Activated CD4-positive, CD25-positive, alpha-beta regulatory T cell (primary cell): ENCODE measurements at regions not wholly inside any gene's neighbourhood (a gene's known extent, or its start where the extent isn't known, plus 50 kb on each side); places are given as distances from the start of the nearest gene placed in this dataset.
"Not testable (repeated sequence)": the region's sequence is repeated elsewhere in the genome, so short reads cannot be mapped to it uniquely, and the experiment has no call there.

Experiments
- DNase-seq, 4 experiments: peaks; one replicate each; lab custom pipeline; 2025; lab: John Stamatoyannopoulos, UW

GRCh38 chr9:135378751-135379150, 100.8 kb upstream of the PPP1R26 start:
- no peak for DNase-seq

DNA sequence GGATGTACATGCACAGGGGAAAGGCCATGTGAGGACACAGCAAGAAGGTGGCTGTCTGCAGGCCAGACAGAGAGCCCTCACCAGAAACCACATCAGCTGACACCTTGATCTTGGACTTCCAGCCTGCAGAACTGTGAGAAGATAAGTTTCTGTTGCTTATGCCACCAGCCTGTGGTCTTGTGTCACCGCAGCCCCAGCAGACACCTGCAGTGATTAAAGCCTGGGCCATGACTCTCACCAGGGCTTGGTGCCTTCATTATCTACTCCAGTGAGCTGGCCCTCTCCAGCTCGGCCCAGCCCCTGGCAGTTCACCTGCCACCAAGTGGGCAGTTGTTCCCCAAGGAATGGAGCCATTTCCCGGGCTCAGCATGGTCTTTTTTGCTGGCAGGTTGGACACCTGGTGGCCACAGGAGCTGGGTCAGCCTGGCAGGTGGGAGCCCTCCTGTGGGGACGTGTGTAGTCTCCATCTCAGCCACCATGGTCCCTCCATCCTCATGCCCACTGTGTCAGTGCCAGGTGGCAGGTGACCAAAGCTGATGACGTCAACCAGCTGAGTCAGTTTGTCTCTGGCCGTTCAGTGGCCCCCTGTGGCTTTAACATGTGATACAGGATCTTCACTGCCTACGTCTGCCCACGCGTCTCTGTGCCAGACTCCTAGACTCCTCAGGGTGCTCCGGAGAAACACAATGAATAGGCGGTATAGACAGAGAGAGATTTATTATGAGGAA, 99.9 kb upstream of the PPP1R26 start:
- DNase-seq: no peak

DNA sequence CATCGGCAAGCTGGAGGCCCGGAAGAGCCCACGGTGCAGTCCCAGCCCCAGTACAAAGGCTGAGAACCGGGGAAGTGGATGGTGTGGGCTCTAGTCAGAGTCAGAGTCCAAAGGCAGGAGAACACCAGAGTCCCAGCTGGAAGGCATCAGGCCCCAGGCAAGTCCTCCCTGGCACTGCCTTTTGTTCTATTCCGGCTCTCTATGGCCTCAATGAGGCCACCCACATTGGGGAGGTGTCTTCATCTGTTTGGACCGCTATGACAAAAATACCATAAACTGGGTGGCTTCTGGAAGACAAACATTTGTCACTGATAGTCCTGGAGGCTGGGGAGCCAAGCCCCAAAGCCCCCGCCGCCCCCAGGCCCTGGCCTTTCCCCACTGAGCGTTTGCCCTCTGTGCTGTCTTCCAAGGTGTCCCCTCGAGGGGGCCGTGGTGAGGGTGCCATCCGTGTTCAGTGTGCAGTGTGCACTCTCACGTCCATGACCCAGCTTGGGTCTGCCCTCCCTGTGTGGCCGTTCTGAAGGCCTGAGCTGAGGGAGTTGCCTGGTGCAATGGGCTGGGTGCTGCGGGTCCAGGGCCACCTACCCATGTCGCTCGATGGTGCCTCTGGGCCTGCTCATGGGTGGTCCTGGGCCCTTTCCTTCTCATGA, 99.1 kb upstream of the PPP1R26 start:
- no peak for DNase-seq

- no peak for DNase-seq
Observed at GRCh38 chr9:135381762-135382310, 97.7 kb upstream of the PPP1R26 start.

GRCh38 chr9:135384226-135384625, 95.4 kb upstream of the PPP1R26 start:
- no peak for DNase-seq

GRCh38 chr9:135384815-135385405, 94.7 kb upstream of the PPP1R26 start:
- DNase-seq: not testable (repeated sequence)

DNA sequence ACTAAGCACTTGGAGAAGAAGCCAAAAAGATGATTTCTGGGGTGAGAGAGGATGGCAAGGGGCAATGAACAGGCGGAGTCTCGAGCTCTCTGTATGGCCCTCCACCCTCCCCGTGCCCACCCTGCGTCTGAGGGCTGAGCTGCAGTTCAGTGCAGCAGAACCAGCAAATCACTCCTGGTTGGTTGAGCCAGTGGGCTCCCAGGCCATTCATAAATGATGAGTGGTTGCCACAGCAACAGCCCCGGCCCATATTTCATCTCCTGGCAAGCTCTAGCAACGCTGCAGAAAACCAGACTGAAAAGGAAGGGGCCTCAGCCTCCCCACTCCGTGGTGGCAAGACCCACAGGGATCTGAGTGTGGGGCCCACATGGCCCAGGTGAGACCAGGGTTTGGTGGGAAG, 93.8 kb upstream of the PPP1R26 start:
- DNase-seq: no peak

DNA sequence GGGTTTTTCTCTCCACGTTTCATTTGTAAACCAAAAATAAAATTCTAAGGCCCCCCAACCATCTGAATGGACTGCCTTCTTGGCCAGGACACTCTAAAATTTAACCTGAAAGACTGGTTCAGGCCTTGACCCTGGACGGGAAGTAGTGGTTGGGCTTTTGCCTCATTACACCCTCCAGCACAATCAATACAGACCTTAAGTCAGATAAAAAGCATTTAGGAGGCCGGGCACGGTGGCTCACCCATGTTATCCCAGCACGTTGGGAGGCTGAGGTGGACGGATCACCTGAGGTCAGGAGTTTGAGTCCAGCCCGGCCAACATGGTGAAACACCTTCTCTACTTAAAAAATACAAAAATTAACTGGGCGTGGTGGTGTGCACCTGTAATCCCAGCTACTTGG, 91.6 kb upstream of the PPP1R26 start:
- no peak for DNase-seq

- DNase-seq: no peak
Observed at GRCh38 chr9:135388530-135388929, 91.1 kb upstream of the PPP1R26 start.

- no peak for DNase-seq
Observed at GRCh38 chr9:135391759-135392158, 87.8 kb upstream of the PPP1R26 start.

GRCh38 chr9:135392511-135392910, 87.1 kb upstream of the PPP1R26 start:
- no peak for DNase-seq

DNA sequence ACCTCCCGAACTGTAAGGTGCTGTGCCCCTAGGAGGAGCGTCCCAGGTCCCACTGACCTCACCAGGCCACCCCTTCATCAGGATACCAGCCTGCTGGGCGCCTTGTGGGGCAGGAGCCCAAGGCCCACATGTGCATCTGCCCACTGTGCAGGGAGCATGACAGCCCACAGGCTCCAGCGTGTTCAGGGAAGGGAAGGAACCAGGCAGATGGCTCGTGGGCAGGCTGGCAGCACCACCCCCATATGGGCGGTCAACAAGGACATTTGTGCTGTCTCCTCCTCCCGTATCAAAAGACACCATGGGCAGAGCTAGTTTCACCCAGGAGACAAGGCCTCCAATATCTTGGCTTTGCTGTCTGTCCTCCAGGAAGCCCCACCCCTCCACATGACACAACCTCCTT, 85.5 kb upstream of the PPP1R26 start:
- DNase-seq: no peak

DNA sequence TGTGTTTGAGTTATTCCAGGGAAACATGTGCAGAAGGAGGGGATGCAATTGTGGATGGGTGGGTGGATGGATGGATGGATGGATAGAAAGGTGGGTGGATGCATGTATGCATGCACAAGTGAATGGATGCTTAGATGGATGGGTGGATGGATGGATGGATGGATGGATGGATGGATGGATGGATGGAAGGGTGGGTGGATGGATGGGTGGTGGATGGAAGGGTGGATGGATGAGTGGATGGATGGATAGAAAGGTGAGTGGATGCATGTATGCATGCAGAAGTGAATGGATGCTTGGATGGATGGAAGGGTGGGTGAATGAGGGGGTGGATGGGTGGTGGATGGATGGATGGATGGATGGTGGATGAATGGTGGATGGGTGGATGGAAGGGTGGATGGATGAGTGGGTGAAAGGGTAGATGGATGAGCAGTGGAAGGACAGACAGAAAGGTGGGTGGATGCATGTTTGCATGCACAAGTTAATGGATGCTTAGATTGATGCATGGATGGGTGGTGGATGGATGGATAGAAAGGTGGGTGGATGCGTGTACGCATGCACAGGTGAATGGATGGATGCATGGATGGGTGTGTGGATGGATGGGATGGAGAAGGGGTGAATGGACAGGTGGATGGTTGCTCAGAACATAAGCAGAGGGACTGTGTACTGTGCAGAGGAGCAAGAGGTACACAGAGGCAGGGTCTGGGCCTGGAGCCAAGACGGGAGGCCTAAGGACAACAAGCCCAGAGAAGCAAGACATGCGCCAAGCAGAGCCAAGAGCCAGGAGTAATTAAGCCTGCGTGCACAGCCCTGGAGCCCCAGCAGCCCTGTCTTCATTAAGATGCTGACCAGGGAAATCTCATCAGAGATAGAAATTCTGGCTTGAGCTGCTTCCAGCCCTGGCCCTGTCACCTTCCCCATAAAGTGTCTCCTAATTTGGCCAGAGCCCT, 84.6 kb upstream of the PPP1R26 start:
- no peak for DNase-seq

DNA sequence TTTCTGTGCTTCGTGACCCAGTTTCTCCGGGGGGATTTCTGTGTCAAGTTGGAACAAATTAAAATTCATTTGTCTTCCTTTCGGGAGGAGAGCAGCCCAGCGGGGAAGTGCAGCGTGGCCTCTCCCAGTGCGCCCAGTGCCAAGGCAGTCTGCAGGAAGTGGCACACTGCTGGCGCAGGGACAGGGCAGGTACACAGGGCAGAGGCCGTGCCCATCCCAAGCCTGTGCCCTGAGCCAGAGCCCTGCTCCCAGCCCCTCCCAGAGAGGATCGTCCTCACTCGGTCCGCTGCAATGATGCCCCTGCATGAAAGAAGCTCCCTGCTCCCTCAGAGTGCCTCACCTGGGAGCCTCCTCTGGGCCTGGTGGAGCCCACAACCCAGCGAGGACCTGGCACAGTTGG, 82.4 kb upstream of the PPP1R26 start:
- DNase-seq: no peak

DNA sequence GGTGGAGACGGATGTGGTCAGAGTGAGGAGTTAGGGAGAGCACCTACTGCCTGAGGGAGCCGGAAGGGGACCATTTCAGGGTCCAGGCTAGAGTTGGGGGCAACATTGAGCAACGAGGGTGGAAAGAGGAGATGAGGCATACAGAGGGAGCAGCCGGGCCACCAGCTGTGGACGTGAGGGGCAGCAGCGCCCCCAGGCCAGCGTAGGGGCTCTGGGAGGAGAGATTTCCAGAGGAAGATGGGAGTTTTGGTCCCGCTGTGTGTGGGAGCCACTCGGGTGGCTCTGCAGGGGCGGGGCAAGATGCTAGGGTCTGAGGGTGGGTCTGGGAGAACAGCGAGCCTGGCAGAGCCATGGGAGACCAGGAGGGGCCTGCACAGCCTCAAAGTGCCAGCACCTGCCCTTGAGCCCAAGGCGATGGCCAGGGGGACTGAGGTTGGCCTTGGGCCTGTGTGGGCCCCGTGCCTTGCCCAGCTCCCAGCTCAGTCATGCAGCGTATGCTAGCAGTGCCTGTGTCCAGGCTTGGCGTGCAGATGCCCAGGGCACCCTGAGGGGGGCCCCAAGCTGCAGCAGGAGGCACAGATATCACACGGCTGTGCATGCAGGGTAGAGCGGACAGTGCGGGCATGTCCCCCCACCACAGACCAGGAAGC, 80.5 kb upstream of the PPP1R26 start:
- no peak for DNase-seq

DNA sequence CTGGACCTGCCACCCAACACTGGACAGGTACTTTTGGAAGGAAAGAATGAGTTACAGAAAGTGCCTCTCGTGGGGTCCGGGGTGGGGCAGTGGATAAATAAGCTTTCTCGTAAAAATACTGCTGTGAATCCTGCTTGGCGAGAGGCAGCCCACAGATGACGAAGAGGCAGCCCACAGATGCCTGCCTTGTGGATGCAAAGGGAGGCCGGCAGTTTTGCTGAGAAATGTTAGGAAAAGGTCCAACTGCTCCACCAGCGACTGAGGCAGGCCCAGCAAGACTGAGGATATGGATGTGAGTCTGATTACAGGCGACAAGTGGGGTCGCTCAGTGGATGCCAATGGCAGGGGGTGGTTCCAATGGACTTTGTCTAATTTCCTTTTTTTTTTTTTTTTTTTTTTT, 79.1 kb upstream of the PPP1R26 start:
- DNase-seq: no peak

DNA sequence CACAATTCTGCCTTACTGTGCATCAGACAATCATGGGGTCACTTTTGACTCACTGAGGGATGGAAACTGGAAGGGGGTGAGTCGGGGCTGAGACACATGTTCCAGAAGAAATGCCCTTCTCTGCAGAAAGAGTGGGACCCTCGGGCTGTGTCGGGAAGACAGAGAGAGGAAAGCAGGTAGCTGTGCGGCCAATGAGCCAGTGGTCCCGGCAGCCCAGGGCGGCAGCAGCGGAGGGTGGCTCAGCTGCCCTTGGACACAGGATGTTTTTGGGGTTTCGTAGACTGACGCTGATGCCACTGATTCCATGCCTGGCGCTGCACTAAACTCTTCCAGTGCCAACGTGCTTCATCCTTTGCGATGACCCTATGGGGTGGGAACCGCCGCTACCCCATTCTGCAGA, 78.4 kb upstream of the PPP1R26 start:
- DNase-seq: no peak

GRCh38 chr9:135402048-135402738, 77.4 kb upstream of the PPP1R26 start:
- no peak for DNase-seq

- no peak for DNase-seq
Observed at GRCh38 chr9:135402739-135403695, 76.6 kb upstream of the PPP1R26 start.
